Sigmoid colon (tissue), 6 donors: ENCODE measurements at regions not wholly inside any gene's neighbourhood (a gene's known extent, or its start where the extent isn't known, plus 50 kb on each side); places are given as distances from the start of the nearest gene placed in this dataset.

Source experiments
- DNase-seq: peaks from one replicate; pipeline ENCODE4 v3.0.0-alpha.2; 2019
- H3K27ac ChIP-seq, 4 donors: fragments of 200-600 bp; sonication (generic); one replicate each; pipeline ENCODE4 v1.5.1; 2016 to 2019; ENCODE audit warnings: mild to moderate bottlenecking in 1 of 4
- H3K27me3 ChIP-seq, 3 donors: fragments of 200-600 bp; sonication (generic); one replicate each; pipeline ENCODE4 v1.5.1; 2019; ENCODE audit warnings: mild to moderate bottlenecking in 1 of 3
- H3K36me3 ChIP-seq, 4 donors: fragments of 200-600 bp; sonication (generic); one replicate each; pipeline ENCODE4 v1.5.1; 2016 to 2019
- H3K4me1 ChIP-seq, 4 donors: fragments of 200-600 bp; sonication (generic); one replicate each; pipeline ENCODE4 v1.5.1; 2017 to 2019
- H3K4me3 ChIP-seq, 4 donors: fragments of 200-600 bp; sonication (generic); one replicate each; pipeline ENCODE4 v1.5.1; 2017 to 2019; ENCODE audit warnings: mild to moderate bottlenecking in 2 of 4, moderate library complexity in 1 of 4
- H3K9me3 ChIP-seq, 4 donors: fragments of 200-600 bp in 3 of 4; sonication (generic) in 3 of 4; one replicate each; pipeline versions ENCODE4 v1.5.1 to v1.6.1; 2013 to 2019
- EP300 ChIP-seq, 4 donors: sonication (generic); formaldehyde crosslinking; IDR thresholded peaks; one replicate each; pipeline ENCODE4 v1.6.1; 2017; ENCODE audit warnings: antibody characterized with exemption in 4 of 4
- POLR2A ChIP-seq, 2 donors: fragments of 450-650 bp; IDR thresholded peaks; one replicate each; pipeline ENCODE4 v1.6.1; 2016; ENCODE audit warnings: antibody characterized with exemption in 2 of 2, mild to moderate bottlenecking in 2 of 2, moderate library complexity in 2 of 2
- POLR2AphosphoS5 ChIP-seq, 4 donors: sonication (generic); formaldehyde crosslinking; IDR thresholded peaks; one replicate each; pipeline ENCODE4 v1.6.1; 2017; ENCODE audit warnings: antibody characterized with exemption in 4 of 4
- WGBS, 2 donors: extraction: QIAGEN DNeasy Blood & Tissue Kit; methylation state at CpG; one replicate each; pipeline ENCODE4 v1.1.7; 2013; 5-methylcytosine and 5-hydroxymethylcytosine counted together
- intact Hi-C: fragments of 100-400 bp; cut with DNase I; formaldehyde crosslinking; loops from one replicate; pipeline ENCODE4 v1.15.1; 2023
- TF ChIP-seq, protein P1 (sequence below), 4 experiments: fragments of 450-650 bp in 3 of 4; fragments of 200-600 bp in 1 of 4; IDR thresholded peaks; one replicate each; pipeline ENCODE4 v1.5.1; 2016 to 2019; ENCODE audit warnings: antibody characterized with exemption in 4 of 4, mild to moderate bottlenecking in 3 of 4, moderate library complexity in 2 of 4
- donor health status: healthy with polysubstance abuse.
- donor health status: healthy.

- intact Hi-C loops = no loop called here
- TF ChIP-seq, protein P1, sequence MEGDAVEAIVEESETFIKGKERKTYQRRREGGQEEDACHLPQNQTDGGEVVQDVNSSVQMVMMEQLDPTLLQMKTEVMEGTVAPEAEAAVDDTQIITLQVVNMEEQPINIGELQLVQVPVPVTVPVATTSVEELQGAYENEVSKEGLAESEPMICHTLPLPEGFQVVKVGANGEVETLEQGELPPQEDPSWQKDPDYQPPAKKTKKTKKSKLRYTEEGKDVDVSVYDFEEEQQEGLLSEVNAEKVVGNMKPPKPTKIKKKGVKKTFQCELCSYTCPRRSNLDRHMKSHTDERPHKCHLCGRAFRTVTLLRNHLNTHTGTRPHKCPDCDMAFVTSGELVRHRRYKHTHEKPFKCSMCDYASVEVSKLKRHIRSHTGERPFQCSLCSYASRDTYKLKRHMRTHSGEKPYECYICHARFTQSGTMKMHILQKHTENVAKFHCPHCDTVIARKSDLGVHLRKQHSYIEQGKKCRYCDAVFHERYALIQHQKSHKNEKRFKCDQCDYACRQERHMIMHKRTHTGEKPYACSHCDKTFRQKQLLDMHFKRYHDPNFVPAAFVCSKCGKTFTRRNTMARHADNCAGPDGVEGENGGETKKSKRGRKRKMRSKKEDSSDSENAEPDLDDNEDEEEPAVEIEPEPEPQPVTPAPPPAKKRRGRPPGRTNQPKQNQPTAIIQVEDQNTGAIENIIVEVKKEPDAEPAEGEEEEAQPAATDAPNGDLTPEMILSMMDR (IDR thresholded peaks at IDR 0.05) = no peak
- no peak for TF ChIP-seq EP300 (IDR thresholded peaks at IDR 0.05)
- no peak for TF ChIP-seq POLR2AphosphoS5 (IDR thresholded peaks at IDR 0.05)
- TF ChIP-seq POLR2A (IDR thresholded peaks at IDR 0.05) = no peak
- WGBS, 2 donors = 83 to 90% methylated on average over 2 of the region's 2 CpGs
- H3K27me3 ChIP-seq = no peaks in the 10 kb centered on the region
- H3K27ac ChIP-seq = no peak overlapping the region
- no peaks in the 10 kb centered on the region for H3K4me1 ChIP-seq
- no peak for DNase-seq
- no peaks in the 10 kb centered on the region for H3K36me3 ChIP-seq
- no peak overlapping the region for H3K4me3 ChIP-seq
- no peaks in the 10 kb centered on the region for H3K9me3 ChIP-seq
These were observed 148.7 kb downstream of the ZIC5 start for GRCh38 chr13:99822820-99823219.

GRCh38 chr13:99821741-99822140 is 149.8 kb downstream of the ZIC5 start:
- H3K36me3 ChIP-seq = no peaks in the 10 kb centered on the region
- 87 to 92% methylated on average over 3 of the region's 3 CpGs for WGBS, 2 donors

GRCh38 chr13:99819967-99820366 is 151.6 kb downstream of the ZIC5 start:
- no peaks in the 10 kb centered on the region for H3K9me3 ChIP-seq
- H3K4me3 ChIP-seq = no peak overlapping the region
- no peaks in the 10 kb centered on the region for H3K36me3 ChIP-seq
- no peaks in the 10 kb centered on the region for H3K4me1 ChIP-seq
- DNase-seq = no peak
- H3K27me3 ChIP-seq = no peaks in the 10 kb centered on the region
- intact Hi-C loops = no loop called here
- no peak overlapping the region for H3K27ac ChIP-seq
- whole genome bisulfite sequencing, 2 donors = 51 to 74% methylated on average over 7 of the region's 7 CpGs
- TF ChIP-seq POLR2A (IDR thresholded peaks at IDR 0.05) (no peak), POLR2AphosphoS5 (IDR thresholded peaks at IDR 0.05) (no peak), EP300 (IDR thresholded peaks at IDR 0.05) (no peak)

More at GRCh38 chr13:99821741-99822140, 149.8 kb downstream of the ZIC5 start:
- Histone ChIP-seq H3K27ac (no peak overlapping the region), H3K4me3 (no peak overlapping the region), H3K27me3 (no peaks in the 10 kb centered on the region), H3K9me3 (no peaks in the 10 kb centered on the region), H3K4me1 (no peaks in the 10 kb centered on the region)
- intact Hi-C loops = no loop called here
- TF ChIP-seq POLR2A (IDR thresholded peaks at IDR 0.05) = no peak
- TF ChIP-seq POLR2AphosphoS5 (IDR thresholded peaks at IDR 0.05) = no peak
- TF ChIP-seq, protein P1 (IDR thresholded peaks at IDR 0.05) = no peak
- no peak for TF ChIP-seq EP300 (IDR thresholded peaks at IDR 0.05)
- no peak for DNase-seq

- no peak for TF ChIP-seq POLR2A (IDR thresholded peaks at IDR 0.05)
- no peak overlapping the region for H3K4me3 ChIP-seq
- no peaks in the 10 kb centered on the region for H3K27me3 ChIP-seq
- H3K36me3 ChIP-seq = no peaks in the 10 kb centered on the region
- no peak overlapping the region for H3K27ac ChIP-seq
- H3K4me1 ChIP-seq = no peaks in the 10 kb centered on the region
- H3K9me3 ChIP-seq = no peaks in the 10 kb centered on the region
- WGBS, 2 donors = 82 to 95% methylated on average over 2 of the region's 2 CpGs
- intact Hi-C loops = no loop called here
- no peak for DNase-seq
These were observed 155.2 kb downstream of the ZIC5 start for GRCh38 chr13:99816321-99816720.

- no peak overlapping the region for H3K27ac ChIP-seq
- H3K9me3 ChIP-seq = no peaks in the 10 kb centered on the region
- no peaks in the 10 kb centered on the region for H3K4me1 ChIP-seq
- H3K27me3 ChIP-seq = no peaks in the 10 kb centered on the region
- TF ChIP-seq, protein P1 (IDR thresholded peaks at IDR 0.05) = no peak
- TF ChIP-seq POLR2A (IDR thresholded peaks at IDR 0.05) = no peak
- no peak for TF ChIP-seq EP300 (IDR thresholded peaks at IDR 0.05)
- TF ChIP-seq POLR2AphosphoS5 (IDR thresholded peaks at IDR 0.05) = no peak
- WGBS, 2 donors = 89 to 90% methylated on average over 8 of the region's 8 CpGs
- no peak overlapping the region for H3K4me3 ChIP-seq
- intact Hi-C loops = no loop called here
- no peaks in the 10 kb centered on the region for H3K36me3 ChIP-seq
- no peak for DNase-seq
These were observed 158.1 kb downstream of the ZIC5 start for GRCh38 chr13:99813336-99814095.

GRCh38 chr13:99812625-99813024 is 158.9 kb downstream of the ZIC5 start:
- TF ChIP-seq POLR2A (IDR thresholded peaks at IDR 0.05) = no peak
- TF ChIP-seq, protein P1 (IDR thresholded peaks at IDR 0.05) = no peak
- no peak for TF ChIP-seq POLR2AphosphoS5 (IDR thresholded peaks at IDR 0.05)
- TF ChIP-seq EP300 (IDR thresholded peaks at IDR 0.05) = no peak
- no peaks in the 10 kb centered on the region for H3K4me1 ChIP-seq
- H3K27ac ChIP-seq = no peak overlapping the region
- H3K4me3 ChIP-seq = no peak overlapping the region
- DNase-seq = no peak
- H3K9me3 ChIP-seq = no peaks in the 10 kb centered on the region
- intact Hi-C loops = no loop called here
- no peaks in the 10 kb centered on the region for H3K36me3 ChIP-seq
- 96% methylated on average over 5 of the region's 5 CpGs for WGBS, 2 donors
- H3K27me3 ChIP-seq = no peaks in the 10 kb centered on the region
